AG09309 (cell line): ENCODE measurements at regions not wholly inside any gene's neighbourhood (a gene's known extent, or its start where the extent isn't known, plus 50 kb on each side); places are given as distances from the start of the nearest gene placed in this dataset.

Experiments
- DNase-seq: peaks from one replicate; pipeline ENCODE4 v3.0.0-alpha.2; 2010; ENCODE audit warnings: low read depth
- H3K4me3 ChIP-seq: 2 replicates; pipeline ENCODE4 v1.5.1; 2011; ENCODE audit warnings: mild to moderate bottlenecking, low read depth, low read length, moderate library complexity; ENCODE audit not compliant: control insufficient read depth
- TF ChIP-seq, protein P1 (sequence below): IDR thresholded peaks from 2 replicates; pipeline ENCODE4 v1.5.1; 2011; ENCODE audit warnings: mild to moderate bottlenecking, low read depth, low read length, inconsistent platforms; ENCODE audit not compliant: insufficient read depth, control insufficient read depth; ENCODE audit errors: missing control alignments

DNA sequence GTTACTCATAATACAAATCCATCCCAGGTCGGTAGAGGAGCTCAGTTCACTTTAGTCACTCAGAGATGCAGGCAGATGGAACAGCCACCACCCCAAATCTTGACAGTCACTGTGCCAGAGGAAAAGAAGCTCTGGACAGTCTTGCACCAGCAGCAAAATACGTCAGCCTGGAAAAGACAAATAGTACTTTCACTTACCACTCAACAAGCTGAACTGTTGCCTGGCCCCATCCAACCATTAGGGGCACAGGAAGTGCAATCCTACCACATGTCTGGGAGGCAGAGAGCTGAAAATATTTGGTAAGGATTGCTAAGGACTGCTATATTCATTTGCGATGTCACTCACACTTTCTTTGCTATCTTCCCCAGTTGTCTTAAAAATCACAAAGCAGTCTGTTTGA is 239.1 kb upstream of the TOX3 start:
- TF ChIP-seq, protein P1, sequence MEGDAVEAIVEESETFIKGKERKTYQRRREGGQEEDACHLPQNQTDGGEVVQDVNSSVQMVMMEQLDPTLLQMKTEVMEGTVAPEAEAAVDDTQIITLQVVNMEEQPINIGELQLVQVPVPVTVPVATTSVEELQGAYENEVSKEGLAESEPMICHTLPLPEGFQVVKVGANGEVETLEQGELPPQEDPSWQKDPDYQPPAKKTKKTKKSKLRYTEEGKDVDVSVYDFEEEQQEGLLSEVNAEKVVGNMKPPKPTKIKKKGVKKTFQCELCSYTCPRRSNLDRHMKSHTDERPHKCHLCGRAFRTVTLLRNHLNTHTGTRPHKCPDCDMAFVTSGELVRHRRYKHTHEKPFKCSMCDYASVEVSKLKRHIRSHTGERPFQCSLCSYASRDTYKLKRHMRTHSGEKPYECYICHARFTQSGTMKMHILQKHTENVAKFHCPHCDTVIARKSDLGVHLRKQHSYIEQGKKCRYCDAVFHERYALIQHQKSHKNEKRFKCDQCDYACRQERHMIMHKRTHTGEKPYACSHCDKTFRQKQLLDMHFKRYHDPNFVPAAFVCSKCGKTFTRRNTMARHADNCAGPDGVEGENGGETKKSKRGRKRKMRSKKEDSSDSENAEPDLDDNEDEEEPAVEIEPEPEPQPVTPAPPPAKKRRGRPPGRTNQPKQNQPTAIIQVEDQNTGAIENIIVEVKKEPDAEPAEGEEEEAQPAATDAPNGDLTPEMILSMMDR: no peak
- DNase-seq: no peak
- H3K4me3 ChIP-seq: no peak overlapping the region

DNA sequence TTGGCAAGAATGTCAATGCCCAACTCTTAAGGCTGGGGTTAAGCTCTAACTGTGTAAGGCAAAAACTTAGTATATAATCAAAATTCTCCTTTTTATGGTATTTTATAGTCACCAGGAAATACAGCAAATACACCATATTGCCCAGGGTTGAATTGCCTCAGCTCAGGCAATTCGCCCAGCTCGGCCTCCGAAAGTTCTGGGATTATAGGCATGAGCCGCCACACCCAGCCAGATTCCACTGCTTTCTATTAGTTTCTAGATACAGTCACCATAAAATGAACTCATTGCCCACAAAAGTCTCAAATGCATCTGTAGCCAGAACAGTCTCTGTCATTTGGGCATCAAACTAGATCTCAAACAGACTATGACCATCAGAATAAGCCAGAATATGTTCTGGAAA is 238.7 kb upstream of the TOX3 start:
- no peak overlapping the region for H3K4me3 ChIP-seq
- DNase-seq: no peak
- TF ChIP-seq, protein P1: no peak

DNA sequence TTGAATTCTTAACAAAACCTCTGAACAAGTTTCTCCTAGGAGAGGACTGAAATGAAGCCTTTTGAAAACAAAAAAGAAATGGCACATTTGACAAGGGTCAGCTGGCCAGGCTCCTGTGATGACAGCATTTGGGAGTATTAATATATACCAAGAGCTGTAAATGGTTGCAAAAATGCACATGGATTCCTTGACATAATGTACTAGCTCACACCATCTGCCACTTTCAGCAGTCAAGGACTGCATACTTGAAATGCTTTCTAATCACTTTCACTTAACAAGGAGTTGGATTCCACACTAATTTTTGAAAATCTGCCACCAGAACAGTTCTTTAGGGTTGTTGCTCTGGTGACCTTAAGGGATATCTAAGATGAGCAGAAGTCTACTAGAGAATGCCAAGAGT is 236.7 kb upstream of the TOX3 start:
- TF ChIP-seq, protein P1: no peak
- DNase-seq: no peak
- no peak overlapping the region for H3K4me3 ChIP-seq

DNA sequence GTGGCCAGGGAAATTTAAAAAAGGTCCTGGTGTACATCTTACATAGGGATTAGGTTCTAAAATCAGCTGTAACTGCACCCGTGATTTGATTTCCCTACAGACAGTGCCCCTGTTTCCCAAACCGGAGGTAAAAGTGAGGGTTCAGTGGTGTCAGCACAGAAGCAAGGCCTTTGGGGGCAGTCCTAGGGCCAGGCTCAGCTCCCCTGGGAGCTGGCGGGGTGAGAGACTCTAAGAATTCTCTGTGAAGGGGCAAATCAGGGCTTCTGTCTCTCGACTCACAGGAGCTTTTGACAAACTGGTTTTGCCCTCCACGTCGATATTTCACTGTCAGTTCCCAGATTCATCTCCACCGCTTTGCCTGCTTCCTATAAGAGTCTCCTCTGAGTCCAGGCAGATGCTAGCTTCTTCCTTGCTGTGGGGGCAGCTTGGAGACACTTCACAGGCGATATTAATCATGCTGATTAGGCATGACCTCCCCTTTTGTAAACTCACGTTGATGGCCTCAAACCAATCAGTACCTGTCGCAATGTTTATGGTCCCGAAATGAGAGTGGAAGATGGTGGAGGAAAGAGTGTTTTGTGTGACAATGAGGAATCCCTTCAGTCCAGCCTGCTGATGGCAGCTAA is 234.2 kb upstream of the TOX3 start:
- no peak overlapping the region for H3K4me3 ChIP-seq
- TF ChIP-seq, protein P1: no peak
- DNase-seq: no peak

DNA sequence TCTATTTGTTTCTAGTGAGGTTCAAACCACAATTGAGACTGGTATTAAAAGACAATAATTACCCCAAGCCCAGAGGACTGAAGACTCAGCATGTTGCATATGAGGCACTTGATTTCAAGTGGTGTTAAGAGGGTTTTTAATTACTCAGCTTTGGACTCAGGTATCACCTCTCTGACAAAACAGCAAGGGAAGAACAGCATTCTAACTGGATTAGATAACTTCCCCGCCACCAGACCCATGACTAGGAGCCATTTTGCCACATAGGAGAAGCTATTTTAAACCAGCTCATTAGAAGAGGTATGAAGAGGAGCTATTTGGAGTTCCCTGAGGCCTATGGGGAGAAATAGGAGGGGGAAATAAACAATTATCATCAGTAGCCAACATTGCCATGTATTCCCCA is 226.1 kb upstream of the TOX3 start:
- no peak for DNase-seq
- H3K4me3 ChIP-seq: no peak overlapping the region
- TF ChIP-seq, protein P1: no peak

DNA sequence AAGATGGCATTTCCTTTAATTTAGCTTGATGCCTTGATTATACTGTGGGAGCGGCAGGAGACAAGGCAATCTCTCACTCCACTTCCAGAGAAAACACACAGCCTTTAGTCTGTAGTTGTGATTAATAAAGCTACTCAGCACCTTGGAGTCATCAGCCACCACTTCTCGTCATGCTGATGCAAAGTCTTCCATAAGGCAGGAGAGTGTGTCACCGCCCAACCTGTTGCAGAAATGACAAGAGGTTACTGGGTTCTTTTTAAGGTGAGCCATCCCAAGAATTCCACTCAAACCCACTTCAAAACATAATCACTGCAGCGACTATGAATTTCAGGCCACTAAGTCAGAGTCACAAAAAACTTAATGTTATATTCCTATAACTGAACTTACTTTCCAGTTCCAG is 223.9 kb upstream of the TOX3 start:
- TF ChIP-seq, protein P1: no peak
- DNase-seq: no peak
- H3K4me3 ChIP-seq: no peak overlapping the region

DNA sequence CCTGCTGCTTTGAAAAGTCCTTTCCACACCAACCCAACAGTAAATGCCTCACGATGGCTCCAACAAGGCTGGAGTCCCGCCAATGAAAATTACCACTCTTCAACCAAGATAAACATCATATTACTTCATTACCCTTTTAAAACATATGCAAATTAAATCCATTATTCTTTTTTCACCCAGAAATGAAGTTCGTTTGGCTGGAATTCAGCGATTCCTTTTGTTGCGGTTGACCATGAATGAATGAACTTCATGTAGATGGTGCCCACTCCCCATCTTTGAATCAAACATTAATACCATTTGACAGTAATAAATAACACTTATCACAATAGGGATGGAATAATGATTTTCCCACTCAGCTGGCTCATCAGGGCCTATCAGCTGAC is 211.5 kb upstream of the TOX3 start:
- no peak for DNase-seq
- H3K4me3 ChIP-seq: no peak overlapping the region
- TF ChIP-seq, protein P1: no peak
